Stimulated activated naive CD8-positive, alpha-beta T cell treated with anti-CD3 and anti-CD28 coated beads, Interleukin-15, Interleukin-2, amounts not matched to agents 100 ng/mL and 50 ng/mL, for 24 hours (primary cell): ENCODE measurements at regions not wholly inside any gene's neighbourhood (a gene's known extent, or its start where the extent isn't known, plus 50 kb on each side); places are given as distances from the start of the nearest gene placed in this dataset.

ENCODE experiments used
- H3K27ac Mint-ChIP-seq: one replicate; pipeline ENCODE4 v1.8.0; 2021; ENCODE audit warnings: mild to moderate bottlenecking, mixed read lengths
- H3K27me3 Mint-ChIP-seq: one replicate; pipeline ENCODE4 v1.8.0; 2021; ENCODE audit warnings: mixed read lengths
- H3K36me3 Mint-ChIP-seq: one replicate; pipeline ENCODE4 v1.8.0; 2021; ENCODE audit warnings: low read depth, mixed read lengths
- H3K4me1 Mint-ChIP-seq: one replicate; pipeline ENCODE4 v1.8.0; 2021; ENCODE audit warnings: low read depth, mixed read lengths
- H3K4me3 Mint-ChIP-seq: one replicate; pipeline ENCODE4 v1.8.0; 2021; ENCODE audit warnings: mild to moderate bottlenecking, mixed read lengths
- H3K9me3 Mint-ChIP-seq: one replicate; pipeline ENCODE4 v1.8.0; 2021; ENCODE audit warnings: mixed read lengths

DNA sequence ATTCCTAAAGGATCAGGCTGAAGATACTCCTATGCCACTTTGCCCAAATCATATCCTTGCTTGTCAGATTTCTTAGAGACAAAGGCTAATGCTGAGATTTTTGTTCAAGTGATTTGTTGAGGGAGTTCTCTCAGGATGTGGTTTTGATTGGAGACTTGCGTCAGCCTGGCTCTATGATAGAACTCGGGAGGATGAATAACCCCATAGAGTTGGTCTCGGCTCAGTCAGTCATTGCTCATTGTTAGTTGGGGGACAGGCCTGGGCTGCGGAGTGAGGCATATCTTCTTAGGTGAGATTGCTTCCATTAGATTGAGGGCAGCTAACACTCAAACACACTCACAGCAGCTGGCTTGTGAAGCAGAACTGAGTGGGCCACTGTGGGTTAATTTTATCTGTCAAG lies 203.4 kb downstream of the KIF20B start:
- Mint-ChIP-seq H3K4me3 (no peak overlapping the region), H3K27ac (no peak overlapping the region), H3K27me3 (peaks cover 18% of the 10 kb centered on the region), H3K4me1 (peaks cover 2% of the 10 kb centered on the region), H3K9me3 (no peaks in the 10 kb centered on the region), H3K36me3 (no peaks in the 10 kb centered on the region)

DNA sequence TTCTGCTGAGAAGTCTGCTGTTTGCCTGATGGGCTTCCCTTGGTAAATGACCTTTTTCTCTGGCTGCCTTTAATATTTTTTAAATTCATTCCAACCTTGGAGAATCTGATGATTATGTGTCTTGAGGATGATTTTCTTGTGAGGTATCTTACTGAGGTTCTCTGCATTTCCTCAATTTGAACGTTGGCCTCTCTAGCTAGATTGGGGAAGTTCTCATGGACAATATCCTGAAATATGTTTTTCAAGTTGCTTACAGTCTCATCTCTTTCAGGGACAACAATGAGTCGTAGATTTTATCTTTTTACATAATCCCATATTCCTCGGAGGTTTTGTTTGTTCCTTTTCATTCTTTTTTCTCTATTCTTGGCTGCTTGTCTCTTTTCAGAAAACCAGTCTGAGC lies 208.4 kb downstream of the KIF20B start:
- Mint-ChIP-seq H3K9me3 (no peaks in the 10 kb centered on the region), H3K36me3 (no peaks in the 10 kb centered on the region), H3K27me3 (peaks cover 14% of the 10 kb centered on the region), H3K4me3 (no peak overlapping the region), H3K27ac (no peak overlapping the region), H3K4me1 (no peaks in the 10 kb centered on the region)

DNA sequence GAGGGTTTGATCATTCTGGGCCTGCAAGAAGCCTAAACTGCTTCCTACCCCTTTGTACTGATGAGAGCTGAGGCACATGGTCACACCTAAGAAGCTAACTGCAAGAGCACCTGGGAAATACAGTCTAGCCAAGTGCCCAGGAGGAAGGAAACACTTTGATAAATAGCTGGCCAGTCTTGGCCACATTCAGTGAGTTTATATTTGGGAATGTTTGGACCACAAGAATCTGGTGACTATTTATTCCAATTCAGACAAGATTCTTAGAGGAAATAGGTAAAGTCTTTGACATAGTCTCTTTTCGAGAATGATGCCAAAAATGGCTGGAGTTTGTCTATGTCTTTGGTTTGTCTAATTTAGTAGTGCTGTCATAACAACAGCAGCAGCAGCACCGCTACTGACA lies 213.6 kb downstream of the KIF20B start:
- Mint-ChIP-seq H3K36me3 (no peaks in the 10 kb centered on the region), H3K9me3 (no peaks in the 10 kb centered on the region), H3K4me3 (no peak overlapping the region), H3K27me3 (peaks cover under 1% of the 10 kb centered on the region), H3K27ac (no peak overlapping the region), H3K4me1 (no peaks in the 10 kb centered on the region)

DNA sequence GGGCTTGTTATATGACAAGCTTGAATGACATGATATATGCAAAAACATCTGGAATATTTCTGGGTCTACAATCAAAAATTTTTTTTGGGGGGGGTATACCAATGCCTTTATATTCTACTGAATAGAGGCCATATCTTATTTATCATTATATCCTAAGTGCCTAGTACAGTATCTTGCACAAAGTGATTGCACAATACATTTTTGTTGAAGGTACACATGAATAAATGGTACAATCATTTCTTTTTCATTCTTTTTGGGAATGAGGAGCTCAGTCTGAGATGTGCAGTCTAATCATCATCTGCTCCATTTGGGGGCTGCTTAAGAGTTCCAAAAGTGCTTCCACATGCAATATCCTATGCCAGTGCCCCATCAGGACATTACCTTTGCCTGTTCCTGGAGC lies 214.6 kb downstream of the KIF20B start:
- Mint-ChIP-seq H3K9me3 (no peaks in the 10 kb centered on the region), H3K27me3 (no peaks in the 10 kb centered on the region), H3K4me1 (no peaks in the 10 kb centered on the region), H3K27ac (no peak overlapping the region), H3K36me3 (no peaks in the 10 kb centered on the region), H3K4me3 (no peak overlapping the region)

DNA sequence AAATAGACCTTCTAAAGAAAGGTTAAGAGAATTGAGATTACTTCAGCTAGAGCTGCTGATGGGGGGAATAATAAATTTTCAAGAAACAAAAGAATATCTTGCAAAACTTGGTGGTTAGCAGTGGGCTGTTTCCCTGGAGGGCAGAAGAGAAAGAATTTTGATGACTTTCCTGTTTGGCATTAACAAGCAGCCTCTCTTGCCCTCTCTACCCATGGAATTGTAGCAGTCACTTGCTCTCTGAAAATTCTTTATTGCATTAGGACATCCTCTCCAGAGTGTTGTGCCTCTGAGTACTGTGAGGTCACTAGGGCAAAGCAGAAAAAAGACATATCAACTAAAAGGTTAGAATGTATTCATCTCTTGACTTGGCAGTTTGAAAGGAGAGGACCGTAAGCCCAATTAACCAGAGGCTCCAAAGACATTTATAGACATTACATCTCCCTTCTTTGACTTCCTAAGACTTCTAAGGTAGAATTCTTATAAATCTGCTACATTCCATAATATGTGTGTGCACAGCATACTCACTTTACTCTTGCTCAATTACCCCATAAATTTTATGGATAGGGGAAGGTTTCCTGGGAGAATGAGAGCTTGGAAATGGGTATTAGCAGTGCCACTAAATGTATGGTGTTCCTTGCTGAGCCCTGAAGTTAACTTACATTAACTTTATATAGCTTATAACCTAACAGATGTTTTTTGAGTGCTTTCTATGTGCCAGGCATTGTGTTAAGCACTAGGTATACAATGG lies 215.3 kb downstream of the KIF20B start:
- no peaks in the 10 kb centered on the region for H3K27me3 Mint-ChIP-seq
- H3K4me3 Mint-ChIP-seq: no peak overlapping the region
- no peaks in the 10 kb centered on the region for H3K36me3 Mint-ChIP-seq
- no peaks in the 10 kb centered on the region for H3K4me1 Mint-ChIP-seq
- no peak overlapping the region for H3K27ac Mint-ChIP-seq
- H3K9me3 Mint-ChIP-seq: no peaks in the 10 kb centered on the region

DNA sequence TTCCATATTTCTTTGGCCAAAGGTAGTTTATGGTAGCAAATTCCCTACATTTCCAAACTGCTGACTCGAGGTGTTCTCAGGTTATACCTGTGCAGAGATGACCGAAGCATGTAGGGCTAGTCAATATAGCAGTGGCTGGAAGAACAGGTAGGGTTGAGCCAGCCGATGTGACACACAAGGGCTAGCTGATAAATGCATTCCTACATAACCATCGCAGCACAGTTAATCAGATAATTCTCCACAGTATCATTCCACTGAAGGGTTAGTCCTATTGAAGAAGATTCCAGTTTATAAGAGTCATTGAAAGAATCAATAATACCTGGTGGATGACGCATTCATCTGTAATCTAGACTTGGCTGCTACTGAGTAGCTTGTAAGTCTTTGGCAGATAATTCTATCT lies 220.0 kb downstream of the KIF20B start:
- no peaks in the 10 kb centered on the region for H3K36me3 Mint-ChIP-seq
- H3K4me1 Mint-ChIP-seq: no peaks in the 10 kb centered on the region
- no peak overlapping the region for H3K4me3 Mint-ChIP-seq
- no peaks in the 10 kb centered on the region for H3K27me3 Mint-ChIP-seq
- H3K27ac Mint-ChIP-seq: no peak overlapping the region
- H3K9me3 Mint-ChIP-seq: no peaks in the 10 kb centered on the region

DNA sequence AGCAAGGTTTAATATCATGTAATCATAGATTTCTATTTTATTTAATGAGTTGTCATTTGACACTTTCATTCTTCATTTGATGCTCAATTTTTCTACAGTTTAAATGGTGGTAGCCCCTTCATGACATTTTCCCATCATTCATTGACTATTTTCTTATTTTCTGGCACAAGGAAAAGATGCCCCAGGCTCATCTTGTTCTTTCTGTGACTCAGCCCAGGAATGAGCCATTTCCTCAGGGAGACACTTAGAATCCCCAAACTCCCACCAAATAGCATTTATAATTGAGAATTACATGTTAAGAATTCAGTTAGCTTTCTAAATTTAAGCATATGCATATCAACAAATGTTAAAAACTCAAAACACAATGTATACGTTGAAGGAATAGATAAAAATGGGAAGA lies 222.3 kb downstream of the KIF20B start:
- no peaks in the 10 kb centered on the region for H3K36me3 Mint-ChIP-seq
- H3K4me3 Mint-ChIP-seq: no peak overlapping the region
- no peaks in the 10 kb centered on the region for H3K27me3 Mint-ChIP-seq
- no peak overlapping the region for H3K27ac Mint-ChIP-seq
- H3K4me1 Mint-ChIP-seq: no peaks in the 10 kb centered on the region
- no peaks in the 10 kb centered on the region for H3K9me3 Mint-ChIP-seq

DNA sequence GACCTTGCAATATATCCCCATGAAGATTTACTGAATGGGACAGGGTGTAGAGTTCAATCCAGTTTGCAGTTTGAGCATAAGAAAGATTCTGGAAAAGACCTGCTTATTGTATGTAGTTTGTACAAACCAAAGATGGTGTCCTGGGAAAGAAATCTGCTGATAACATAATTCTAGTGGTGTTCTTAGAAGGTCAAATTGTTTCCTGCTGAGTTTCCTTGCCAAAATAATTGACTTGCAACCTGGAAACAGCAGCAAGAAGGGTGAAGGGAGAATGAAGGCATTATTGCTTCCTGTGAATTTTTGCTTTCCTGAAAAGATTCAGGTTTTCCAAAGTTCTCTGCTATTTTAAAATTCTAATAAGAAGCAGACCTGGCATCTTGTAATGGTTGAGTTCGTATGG lies 222.9 kb downstream of the KIF20B start:
- Mint-ChIP-seq H3K4me3 (no peak overlapping the region), H3K27ac (no peak overlapping the region), H3K9me3 (no peaks in the 10 kb centered on the region), H3K27me3 (no peaks in the 10 kb centered on the region), H3K36me3 (no peaks in the 10 kb centered on the region), H3K4me1 (no peaks in the 10 kb centered on the region)

DNA sequence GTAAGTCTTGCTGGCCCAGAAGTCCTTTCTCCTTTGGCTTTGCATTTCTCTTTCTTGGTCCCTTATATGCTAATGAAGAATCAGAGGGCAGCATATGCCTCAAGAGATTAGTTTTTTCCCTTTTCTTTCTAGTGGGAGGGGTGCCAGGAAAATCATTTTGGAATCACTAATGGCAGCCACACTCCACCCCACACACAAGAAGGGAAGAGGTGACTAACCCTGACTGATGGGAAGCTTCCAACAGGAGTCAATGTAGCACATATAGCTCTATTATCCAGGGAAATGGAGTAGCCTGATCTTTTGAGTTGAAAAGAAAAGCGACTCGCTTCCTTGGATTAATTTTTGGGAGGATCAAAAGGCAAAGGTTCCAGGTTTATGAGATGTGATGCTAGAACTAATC lies 225.3 kb downstream of the KIF20B start:
- Mint-ChIP-seq H3K36me3 (no peaks in the 10 kb centered on the region), H3K9me3 (no peaks in the 10 kb centered on the region), H3K4me3 (no peak overlapping the region), H3K27ac (no peak overlapping the region), H3K27me3 (no peaks in the 10 kb centered on the region), H3K4me1 (no peaks in the 10 kb centered on the region)

DNA sequence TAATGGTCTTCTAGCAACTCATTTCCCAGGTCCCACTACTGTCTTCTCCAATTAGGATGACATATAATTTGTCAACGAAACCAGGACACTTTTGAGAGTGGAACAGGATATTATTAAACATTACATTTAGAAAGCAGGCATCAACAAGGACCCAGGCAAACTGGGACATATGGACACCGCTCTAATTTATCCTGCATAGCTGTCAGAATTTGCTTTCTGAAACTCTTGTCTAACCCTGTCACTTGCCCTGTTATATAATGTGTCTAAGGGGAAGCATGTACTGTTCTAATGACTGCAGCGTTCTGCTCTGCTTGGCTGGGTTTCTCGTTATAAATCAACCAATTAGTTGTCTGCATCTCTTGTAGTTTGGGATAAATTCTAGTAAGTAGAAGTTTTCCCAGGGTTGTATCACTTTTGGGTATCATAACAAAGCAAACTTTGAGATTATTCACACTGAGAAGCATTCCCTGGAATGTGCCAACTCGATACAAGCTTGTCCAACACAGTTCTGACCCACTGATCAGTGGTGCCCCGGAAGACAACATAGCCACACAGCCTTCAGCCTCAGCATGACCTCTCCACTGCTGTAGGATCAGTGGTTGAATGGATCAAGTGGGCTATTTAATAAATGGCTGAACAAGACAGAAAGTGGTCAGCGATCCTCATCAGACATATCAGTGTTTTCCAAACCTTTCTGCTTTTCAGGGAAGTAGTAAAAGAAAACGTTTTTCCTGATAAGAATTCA lies 228.1 kb downstream of the KIF20B start:
- Mint-ChIP-seq H3K27me3 (peaks cover 4% of the 10 kb centered on the region), H3K4me3 (no peak overlapping the region), H3K36me3 (no peaks in the 10 kb centered on the region), H3K4me1 (no peaks in the 10 kb centered on the region), H3K27ac (no peak overlapping the region), H3K9me3 (no peaks in the 10 kb centered on the region)

DNA sequence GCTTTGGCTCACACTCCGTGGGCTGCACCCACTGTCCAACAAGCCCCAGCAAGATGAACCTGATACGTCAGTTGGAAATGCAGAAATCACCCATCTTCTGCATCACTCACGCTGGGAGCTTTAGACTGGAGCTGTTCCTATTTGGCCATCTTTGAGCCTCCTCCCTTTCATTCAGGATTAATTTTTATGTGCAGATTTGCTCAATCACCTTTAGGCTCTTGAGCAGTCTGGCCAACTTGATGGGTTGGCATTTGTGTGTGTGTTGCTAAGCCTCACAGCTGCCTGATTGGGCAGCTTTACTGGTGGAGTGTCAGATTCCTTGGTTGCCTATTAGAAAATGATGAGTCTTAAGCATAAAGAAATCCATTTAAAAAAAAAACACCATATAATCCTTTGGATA lies 236.1 kb downstream of the KIF20B start:
- peaks cover 4% of the 10 kb centered on the region for H3K9me3 Mint-ChIP-seq
- no peaks in the 10 kb centered on the region for H3K36me3 Mint-ChIP-seq
- no peak overlapping the region for H3K27ac Mint-ChIP-seq
- no peaks in the 10 kb centered on the region for H3K4me1 Mint-ChIP-seq
- H3K4me3 Mint-ChIP-seq: no peak overlapping the region
- peaks cover 25% of the 10 kb centered on the region for H3K27me3 Mint-ChIP-seq

DNA sequence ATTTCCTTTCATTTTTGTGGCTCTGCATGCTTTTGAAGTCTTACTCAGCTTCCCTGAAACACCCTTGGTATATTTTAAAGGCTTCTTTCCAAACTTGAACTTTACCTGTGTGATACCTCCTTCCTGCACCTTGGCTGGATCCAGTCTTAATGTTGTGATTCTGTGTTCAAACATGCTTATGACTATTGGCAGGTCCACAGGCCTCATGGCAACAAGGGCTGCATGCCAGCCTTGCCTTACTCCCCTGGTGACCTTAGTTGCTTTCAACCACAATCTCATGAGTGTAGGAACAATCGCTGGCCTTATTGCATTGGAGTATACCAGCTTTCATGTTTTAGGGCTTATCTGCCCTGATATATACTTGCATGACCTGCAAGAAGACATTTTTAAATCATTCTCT lies 238.7 kb downstream of the KIF20B start:
- no peak overlapping the region for H3K27ac Mint-ChIP-seq
- no peak overlapping the region for H3K4me3 Mint-ChIP-seq

DNA sequence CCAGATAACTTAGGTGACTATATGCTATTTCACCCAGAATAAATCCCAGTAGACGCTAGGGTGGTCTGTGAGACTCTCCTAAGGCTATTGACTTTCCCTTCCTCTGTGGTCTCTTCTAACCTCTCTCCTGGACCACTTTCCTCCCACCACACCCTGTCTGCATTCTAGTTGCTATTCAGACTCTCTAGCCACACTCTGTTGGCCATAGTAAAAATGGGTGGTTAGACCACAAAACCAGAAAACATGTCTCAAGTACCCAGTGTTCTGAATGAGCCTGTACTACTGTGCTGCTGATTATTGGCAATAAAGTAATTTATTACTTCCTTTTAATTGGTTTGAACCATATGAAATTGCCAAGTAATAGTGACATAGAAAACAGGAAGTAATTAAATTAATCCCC lies 240.8 kb downstream of the KIF20B start:
- H3K27ac Mint-ChIP-seq: no peak overlapping the region
- peaks cover 8% of the 10 kb centered on the region for H3K27me3 Mint-ChIP-seq
- H3K4me3 Mint-ChIP-seq: no peak overlapping the region
- peaks cover 10% of the 10 kb centered on the region for H3K4me1 Mint-ChIP-seq
- H3K9me3 Mint-ChIP-seq: no peaks in the 10 kb centered on the region
- no peaks in the 10 kb centered on the region for H3K36me3 Mint-ChIP-seq

More for the DNA sequence above, 238.7 kb downstream of the KIF20B start:
- Mint-ChIP-seq H3K36me3 (no peaks in the 10 kb centered on the region), H3K4me1 (no peaks in the 10 kb centered on the region), H3K9me3 (peaks cover 4% of the 10 kb centered on the region), H3K27me3 (peaks cover 17% of the 10 kb centered on the region)

DNA sequence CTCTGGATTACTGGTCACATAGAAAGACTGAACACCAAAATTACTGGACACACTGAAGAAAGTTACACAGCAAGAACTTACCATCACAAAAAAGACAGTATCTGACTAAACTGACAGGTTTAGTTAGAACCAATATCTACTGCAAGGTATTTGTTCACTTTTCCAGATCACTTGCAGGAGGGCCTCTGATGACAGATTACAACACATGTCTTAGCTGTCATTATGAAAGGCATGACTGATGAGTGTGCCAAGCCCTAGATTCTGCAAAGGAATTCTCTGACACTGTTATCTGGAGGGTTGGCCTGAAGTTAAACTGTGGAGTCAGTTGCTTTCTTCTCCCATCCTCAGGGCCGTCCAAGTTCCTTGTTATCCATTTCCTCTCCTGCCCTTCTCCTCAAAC lies 242.7 kb downstream of the KIF20B start:
- Mint-ChIP-seq H3K27me3 (peaks cover 5% of the 10 kb centered on the region), H3K4me3 (no peak overlapping the region), H3K4me1 (peaks cover 10% of the 10 kb centered on the region), H3K9me3 (peaks cover 4% of the 10 kb centered on the region), H3K36me3 (no peaks in the 10 kb centered on the region), H3K27ac (no peak overlapping the region)

DNA sequence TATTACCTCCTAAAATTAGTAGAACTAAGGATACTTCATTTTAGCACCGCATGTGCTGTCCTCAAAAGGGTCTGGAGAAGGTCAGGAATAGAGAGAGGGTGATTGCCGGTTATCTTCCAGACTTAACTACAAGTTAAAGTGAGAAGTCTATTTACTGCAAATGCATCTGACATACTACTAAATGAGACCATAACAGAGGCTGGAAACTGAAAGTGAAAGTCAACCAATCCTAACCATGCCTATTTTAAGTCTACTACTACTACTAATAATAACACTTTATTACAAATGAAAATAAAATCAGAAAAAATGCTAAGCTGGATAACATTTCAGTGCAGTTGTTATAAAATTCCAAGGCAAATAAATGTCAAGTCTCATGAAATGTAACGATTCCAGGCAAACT lies 244.7 kb downstream of the KIF20B start:
- no peak overlapping the region for H3K27ac Mint-ChIP-seq
- no peaks in the 10 kb centered on the region for H3K36me3 Mint-ChIP-seq
- peaks cover 10% of the 10 kb centered on the region for H3K4me1 Mint-ChIP-seq
- peaks cover 5% of the 10 kb centered on the region for H3K27me3 Mint-ChIP-seq
- H3K9me3 Mint-ChIP-seq: peaks cover 4% of the 10 kb centered on the region
- no peak overlapping the region for H3K4me3 Mint-ChIP-seq

DNA sequence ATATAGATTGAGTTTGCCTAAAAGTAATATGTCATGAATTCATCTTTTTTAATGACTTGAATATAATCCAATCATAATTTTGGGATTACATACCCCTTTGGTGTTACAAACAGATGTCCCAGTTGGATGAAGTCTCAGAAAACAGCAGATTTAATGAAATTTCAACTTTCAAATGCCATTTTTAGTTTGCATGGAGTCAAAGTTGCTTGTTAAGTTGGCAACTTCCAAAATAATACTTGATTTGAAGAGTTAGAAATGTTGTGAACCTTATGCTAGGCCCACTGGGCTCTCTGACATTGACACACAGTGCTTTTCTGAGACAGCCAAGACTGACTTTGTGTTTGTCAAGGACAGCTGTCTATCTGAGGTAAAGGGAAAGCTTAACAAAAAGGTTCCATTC lies 248.1 kb downstream of the KIF20B start:
- Mint-ChIP-seq H3K27me3 (peaks cover 5% of the 10 kb centered on the region), H3K4me1 (peaks cover 10% of the 10 kb centered on the region), H3K27ac (no peak overlapping the region)

More for the DNA sequence above, 248.1 kb downstream of the KIF20B start:
- no peak overlapping the region for H3K4me3 Mint-ChIP-seq
- H3K36me3 Mint-ChIP-seq: no peaks in the 10 kb centered on the region
- peaks cover 4% of the 10 kb centered on the region for H3K9me3 Mint-ChIP-seq
